GM18511 (cell line): ENCODE measurements at regions not wholly inside any gene's neighbourhood (a gene's known extent, or its start where the extent isn't known, plus 50 kb on each side); places are given as distances from the start of the nearest gene placed in this dataset.
"Not testable (repeated sequence)": the region's sequence is repeated elsewhere in the genome, so short reads cannot be mapped to it uniquely, and the experiment has no call there.

Experiments
- ATAC-seq: cut with Tn5 transposase; IDR thresholded peaks from one replicate; pipeline ENCODE4 v1.9.1; 2021; ENCODE audit warnings: mild to moderate bottlenecking, moderate library complexity; ENCODE audit not compliant: unreplicated experiment

GRCh38 chr1:4062041-4062440, 162.0 kb upstream of the C1orf174 start:
- ATAC-seq: no peak

- ATAC-seq: no peak
These were observed 162.5 kb upstream of the C1orf174 start for GRCh38 chr1:4062560-4062959.

DNA sequence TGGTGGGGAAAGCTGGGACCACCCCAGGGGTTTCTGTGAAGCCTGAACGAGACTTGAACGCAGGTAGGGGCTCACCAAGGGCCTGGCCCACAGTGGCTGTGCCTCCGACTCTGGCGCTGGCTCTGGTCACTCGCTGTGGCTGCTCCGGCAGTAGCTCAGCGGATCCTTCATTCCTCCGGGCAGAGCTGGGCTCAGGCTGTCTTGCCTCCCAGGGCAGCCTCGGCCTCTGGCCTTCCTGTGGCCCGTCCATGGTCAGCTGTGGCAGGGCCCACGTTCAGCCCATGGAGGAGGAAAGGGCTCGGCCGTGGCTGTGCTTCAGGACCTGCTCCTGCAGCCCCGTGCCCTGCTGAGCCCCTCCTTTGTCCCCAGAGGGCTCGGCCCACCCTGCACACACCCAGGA, 162.9 kb upstream of the C1orf174 start:
- ATAC-seq: no peak

- no peak for ATAC-seq
These were observed 163.4 kb upstream of the C1orf174 start for GRCh38 chr1:4063516-4063915.

DNA sequence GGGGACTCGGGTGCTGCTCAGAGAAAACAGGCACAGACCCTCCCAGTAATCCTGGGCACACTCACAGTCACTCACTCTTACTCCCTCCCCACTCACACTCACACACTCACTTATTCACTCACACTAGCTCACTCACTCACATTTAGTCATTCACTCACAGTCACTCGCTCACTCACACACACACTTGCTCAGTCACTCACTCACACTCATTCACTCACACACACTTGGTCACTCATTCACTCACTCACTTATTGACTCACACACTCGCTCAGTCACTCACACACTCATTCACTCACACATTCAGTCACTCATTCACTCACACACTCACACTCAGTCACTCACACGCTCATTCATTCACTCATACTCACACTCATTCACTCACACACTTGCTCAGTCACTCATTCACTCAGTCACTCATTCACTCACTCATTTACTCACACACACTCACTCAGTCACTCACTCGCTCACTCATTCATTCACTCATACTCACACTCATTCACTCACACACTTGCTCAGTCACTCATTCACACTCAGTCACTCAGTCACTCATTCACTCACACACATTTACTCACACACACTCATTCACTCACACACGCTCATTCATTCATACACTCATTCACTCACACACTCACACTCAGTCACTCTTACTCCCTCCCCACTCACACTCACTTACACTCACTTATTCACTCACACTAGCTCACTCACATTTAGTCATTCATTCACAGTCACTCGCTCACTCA, 164.2 kb upstream of the C1orf174 start:
- ATAC-seq: no peak

DNA sequence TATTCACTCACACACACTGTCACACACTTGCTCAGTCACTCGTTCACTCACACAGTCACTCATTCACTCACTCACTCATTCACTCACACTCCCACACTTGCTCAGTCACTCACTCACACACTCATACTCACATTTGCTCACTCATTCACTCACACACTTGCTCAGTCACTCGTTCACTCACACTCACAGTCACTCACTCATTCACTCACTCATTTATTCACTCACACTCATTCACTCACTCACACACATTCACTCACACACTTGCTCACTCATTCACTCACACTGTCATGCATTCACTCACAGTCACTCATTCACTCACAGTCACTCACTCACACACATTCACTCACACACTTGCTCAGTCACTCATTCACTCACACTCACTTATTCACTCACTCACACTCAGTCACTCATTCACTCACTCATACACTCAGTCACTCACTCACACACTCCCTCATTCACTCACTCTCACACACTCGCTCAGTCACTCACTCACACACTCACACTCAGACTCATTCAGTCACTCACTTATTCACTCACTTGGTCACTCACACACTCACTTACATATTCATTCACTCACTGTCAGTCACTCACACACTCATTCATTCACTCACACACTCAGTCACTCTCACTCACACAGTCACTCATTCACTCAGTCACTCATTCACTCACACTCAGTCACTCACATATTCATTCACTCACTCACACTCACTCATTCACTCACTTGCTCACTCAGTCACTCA, 167.0 kb upstream of the C1orf174 start:
- no peak for ATAC-seq

- no peak for ATAC-seq
These were observed 168.0 kb upstream of the C1orf174 start for GRCh38 chr1:4068076-4068475.

GRCh38 chr1:4071653-4072052, 171.6 kb upstream of the C1orf174 start:
- ATAC-seq: no peak

DNA sequence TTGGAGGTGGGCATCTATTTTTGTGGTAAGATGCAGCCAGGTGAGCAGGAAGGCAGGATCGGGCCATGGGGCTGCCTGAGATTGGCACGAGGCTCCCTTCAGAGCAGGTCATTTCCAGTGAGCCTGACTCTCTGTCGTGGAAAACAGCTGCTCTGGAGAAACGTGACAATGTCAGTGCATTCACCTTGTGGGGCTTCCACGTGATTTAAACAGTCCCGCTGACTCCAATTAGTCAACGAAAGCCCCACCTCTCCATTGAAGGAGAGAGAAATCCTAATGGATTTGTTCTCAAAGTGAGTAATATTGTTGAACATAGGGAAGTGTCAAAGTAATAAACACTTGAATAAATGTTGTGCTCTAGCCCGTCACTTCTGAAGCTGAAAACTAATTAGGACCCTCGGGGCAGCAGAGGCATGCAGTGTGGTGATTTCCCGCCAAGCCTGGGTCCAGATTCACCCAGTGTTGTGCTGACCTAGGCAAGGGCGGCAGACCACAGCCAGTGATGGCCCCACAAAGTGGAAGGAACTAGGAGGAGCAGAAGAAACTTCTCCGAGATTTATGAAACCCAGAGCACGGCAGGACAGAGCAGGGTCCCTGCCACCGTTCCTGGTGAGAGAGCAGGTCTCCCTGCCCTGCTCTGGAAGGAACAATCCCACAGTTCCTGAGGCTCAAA, 172.5 kb upstream of the C1orf174 start:
- no peak for ATAC-seq

GRCh38 chr1:4075436-4076225, 175.6 kb upstream of the C1orf174 start:
- ATAC-seq: no peak

GRCh38 chr1:4076346-4076745, 176.3 kb upstream of the C1orf174 start:
- ATAC-seq: no peak

DNA sequence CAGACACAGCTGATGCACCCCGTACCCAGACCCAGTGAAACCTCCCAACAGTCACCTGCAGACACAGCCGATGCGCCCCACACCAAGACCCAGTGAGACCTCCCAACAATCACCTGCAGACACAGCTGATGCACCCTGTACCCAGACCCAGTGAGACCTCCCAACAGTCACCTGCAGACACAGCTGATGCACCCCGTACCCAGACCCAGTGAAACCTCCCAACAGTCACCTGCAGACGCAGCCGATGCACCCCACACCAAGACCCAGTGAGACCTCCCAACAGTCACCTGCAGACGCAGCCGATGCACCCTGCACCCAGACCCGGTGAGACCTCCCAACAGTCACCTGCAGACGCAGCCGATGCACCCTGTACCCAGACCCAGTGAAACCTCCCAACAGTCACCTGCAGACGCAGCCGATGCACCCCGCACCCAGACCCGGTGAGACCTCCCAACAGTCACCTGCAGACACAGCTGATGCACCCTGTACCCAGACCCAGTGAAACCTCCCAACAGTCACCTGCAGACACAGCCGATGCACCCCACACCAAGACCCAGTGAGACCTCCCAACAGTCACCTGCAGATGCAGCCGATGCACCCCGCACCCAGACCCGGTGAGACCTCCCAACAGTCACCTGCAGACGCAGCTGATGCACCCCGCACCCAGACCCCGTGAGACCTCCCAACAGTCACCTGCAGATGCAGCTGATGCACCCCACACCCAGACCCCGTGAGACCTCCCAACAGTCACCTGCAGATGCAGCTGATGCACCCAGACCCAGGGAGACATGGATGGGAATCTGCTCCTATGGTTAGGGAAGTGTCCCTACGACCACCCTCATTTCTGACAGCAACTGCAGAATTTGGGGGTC, 178.3 kb upstream of the C1orf174 start:
- ATAC-seq: not testable (repeated sequence)

GRCh38 chr1:4079815-4080214, 179.7 kb upstream of the C1orf174 start:
- ATAC-seq: no peak

- no peak for ATAC-seq
These were observed 182.0 kb upstream of the C1orf174 start for GRCh38 chr1:4081806-4082711.

- no peak for ATAC-seq
These were observed 183.4 kb upstream of the C1orf174 start for GRCh38 chr1:4083231-4084047.

GRCh38 chr1:4084048-4084431, 184.0 kb upstream of the C1orf174 start:
- no peak for ATAC-seq

DNA sequence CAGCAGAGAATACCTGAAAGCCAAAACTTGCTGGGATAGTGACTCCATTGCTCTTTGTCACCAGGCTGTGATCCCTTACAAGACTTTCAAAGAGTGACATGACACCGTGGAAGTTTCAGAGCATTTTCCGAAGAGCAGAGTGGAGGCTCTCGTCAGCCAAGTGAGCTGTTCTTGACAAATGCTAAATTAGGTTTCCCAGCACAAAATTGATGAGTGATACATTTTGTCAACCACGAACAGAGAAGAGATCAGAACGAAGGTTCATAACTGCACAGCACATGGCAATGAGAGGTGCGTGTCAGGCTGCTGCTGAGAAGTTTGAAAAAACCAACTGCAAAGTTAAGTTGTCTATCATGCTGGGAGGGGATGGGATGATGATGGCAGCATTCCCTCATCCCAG, 184.4 kb upstream of the C1orf174 start:
- ATAC-seq: no peak

DNA sequence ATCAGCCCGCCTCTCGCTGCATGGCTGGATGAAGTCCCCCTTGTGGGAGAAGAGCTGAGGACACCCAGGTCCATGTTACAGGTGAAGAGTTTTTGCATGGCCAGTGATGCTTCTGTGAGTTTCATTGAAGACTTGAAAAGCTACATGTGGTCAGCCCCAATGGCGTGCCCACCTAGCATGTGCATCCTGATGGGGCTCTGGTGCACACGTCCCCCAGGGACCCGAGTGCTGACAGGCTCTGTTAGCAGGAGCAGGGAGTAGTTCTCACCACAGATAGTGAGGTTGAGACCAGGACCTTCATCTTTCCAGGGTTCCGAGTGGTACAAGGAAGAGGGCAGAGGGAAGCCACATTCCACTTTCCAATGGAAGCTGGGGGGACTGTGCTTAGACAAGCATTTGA, 184.8 kb upstream of the C1orf174 start:
- no peak for ATAC-seq
